ENCODE measurements at regions not wholly inside any gene's neighbourhood (a gene's known extent, or its start where the extent isn't known, plus 50 kb on each side); places are given as distances from the start of the nearest gene placed in this dataset.
A peak's percentile ranks its signal among the peaks of the same experiment; 100 is the strongest.
"Not testable (repeated sequence)": the region's sequence is repeated elsewhere in the genome, so short reads cannot be mapped to it uniquely, and the experiment has no call there.

GRCh38 chr1:73306899-73307555 is 890.9 kb downstream of the LRRIQ3 start:
- DNase-seq (ENCODE audit: low read depth): no peak
- no peak for TF ChIP-seq CTCF (IDR thresholded peaks at IDR 0.05; ENCODE audit: insufficient read depth, low read depth, low read length, missing control alignments)

GRCh38 chr1:73273886-73274285 is 924.1 kb downstream of the LRRIQ3 start:
- no peak for TF ChIP-seq CTCF (IDR thresholded peaks at IDR 0.05; ENCODE audit: insufficient read depth, low read depth, low read length, missing control alignments)
- H3K4me3 ChIP-seq (ENCODE audit: low read depth, low read length): no peak overlapping the region
- DNase-seq (ENCODE audit: low read depth): no peak

More at GRCh38 chr1:73306899-73307555, 890.9 kb downstream of the LRRIQ3 start:
- no peak overlapping the region for H3K4me3 ChIP-seq (ENCODE audit: low read depth, low read length)

- not testable (repeated sequence) for H3K4me3 ChIP-seq (ENCODE audit: low read depth, low read length); DNase-seq (ENCODE audit: low read depth)
These were observed 952.8 kb downstream of the LRRIQ3 start for GRCh38 chr1:73245196-73245595.

GRCh38 chr1:73218995-73219546 is 936.7 kb upstream of the NEGR1 start:
- DNase-seq (ENCODE audit: low read depth): no peak
- no peak for TF ChIP-seq CTCF (IDR thresholded peaks at IDR 0.05; ENCODE audit: insufficient read depth, low read depth, low read length, missing control alignments)
- no peak overlapping the region for H3K4me3 ChIP-seq (ENCODE audit: low read depth, low read length)

- DNase-seq (ENCODE audit: low read depth): peak; percentile 1
- no peak overlapping the region for H3K4me3 ChIP-seq (ENCODE audit: low read depth, low read length)
- peak; percentile 4 for TF ChIP-seq CTCF (IDR thresholded peaks at IDR 0.05; ENCODE audit: insufficient read depth, low read depth, low read length, missing control alignments)
These were observed 923.1 kb upstream of the NEGR1 start for GRCh38 chr1:73205294-73205973.

- TF ChIP-seq CTCF (IDR thresholded peaks at IDR 0.05; ENCODE audit: insufficient read depth, low read depth, low read length, missing control alignments): no peak
- no peak overlapping the region for H3K4me3 ChIP-seq (ENCODE audit: low read depth, low read length)
- no peak for DNase-seq (ENCODE audit: low read depth)
These were observed 915.6 kb upstream of the NEGR1 start for GRCh38 chr1:73197972-73198371.

GRCh38 chr1:73194965-73195364 is 912.6 kb upstream of the NEGR1 start:
- no peak for DNase-seq (ENCODE audit: low read depth)
- no peak for TF ChIP-seq CTCF (IDR thresholded peaks at IDR 0.05; ENCODE audit: insufficient read depth, low read depth, low read length, missing control alignments)
- no peak overlapping the region for H3K4me3 ChIP-seq (ENCODE audit: low read depth, low read length)

DNA sequence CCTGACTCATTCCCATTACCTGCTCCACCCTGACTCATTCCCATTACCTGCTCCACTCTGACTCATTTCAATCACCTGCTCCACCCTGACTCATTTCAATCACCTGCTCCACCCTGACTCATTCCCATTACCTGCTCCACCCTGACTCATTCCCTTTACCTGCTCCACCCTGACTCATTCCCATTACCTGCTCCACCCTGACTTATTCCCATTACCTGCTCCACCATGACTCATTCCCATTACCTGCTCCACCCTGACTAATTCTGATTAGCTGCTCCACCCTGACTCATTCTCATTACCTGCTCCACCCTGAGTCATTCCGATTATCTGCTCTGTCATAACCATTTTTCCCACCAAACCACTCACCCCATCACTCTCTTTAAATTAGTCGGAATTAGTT is 901.2 kb upstream of the NEGR1 start:
- H3K4me3 ChIP-seq (ENCODE audit: low read depth, low read length); DNase-seq (ENCODE audit: low read depth): not testable (repeated sequence)
